ENCODE measurements at regions not wholly inside any gene's neighbourhood (a gene's known extent, or its start where the extent isn't known, plus 50 kb on each side); places are given as distances from the start of the nearest gene placed in this dataset.

GRCh38 chr3:158882445-158882844 is 80.6 kb downstream of the MFSD1 start:
- DNase-seq = no peak
- peaks cover 11% of the 10 kb centered on the region for H3K9me3 Mint-ChIP-seq
- Histone ChIP-seq H3K27me3 (ENCODE audit: control insufficient read depth, insufficient read depth, low read length, poor library complexity, severe bottlenecking) (peaks cover 10% of the 10 kb centered on the region), H3K27ac (ENCODE audit: low read depth, low read length) (no peak overlapping the region), H3K4me3 (ENCODE audit: low read length) (no peak overlapping the region), H3K36me3 (ENCODE audit: control insufficient read depth, insufficient read depth, low read length) (no peaks in the 10 kb centered on the region), H3K9me3 (ENCODE audit: control insufficient read depth, low read length) (peaks cover 7% of the 10 kb centered on the region), H3K4me1 (ENCODE audit: control insufficient read depth, insufficient read depth, low read length) (no peaks in the 10 kb centered on the region), H3K9ac (ENCODE audit: extremely low read depth, low read length, poor library complexity, severe bottlenecking) (no peak overlapping the region)
- H3K4me3 Mint-ChIP-seq = no peak overlapping the region
- no peak overlapping the region for H3K27ac Mint-ChIP-seq
- H3K27me3 Mint-ChIP-seq (ENCODE audit: insufficient read depth) = peaks cover 19% of the 10 kb centered on the region
- no peaks in the 10 kb centered on the region for H3K4me1 Mint-ChIP-seq
- no peaks in the 10 kb centered on the region for H3K36me3 Mint-ChIP-seq (ENCODE audit: low read depth)
- 91 to 100% methylated on average over 3 to 4 of the region's 4 CpGs for whole genome bisulfite sequencing, 2 experiments (ENCODE audit: insufficient coverage in 1 of 2, insufficient read length in 1 of 2)
- no peak for TF ChIP-seq CTCF (conservative IDR thresholded peaks at IDR 0.05)

GRCh38 chr3:158896729-158897128 is 94.9 kb downstream of the MFSD1 start:
- peaks cover 76% of the 10 kb centered on the region for H3K27me3 Mint-ChIP-seq (ENCODE audit: insufficient read depth)
- Histone ChIP-seq H3K9me3 (ENCODE audit: control insufficient read depth, low read length) (no peaks in the 10 kb centered on the region), H3K27ac (ENCODE audit: low read depth, low read length) (no peak overlapping the region), H3K4me3 (ENCODE audit: low read length) (no peak overlapping the region), H3K9ac (ENCODE audit: extremely low read depth, low read length, poor library complexity, severe bottlenecking) (no peak overlapping the region), H3K27me3 (ENCODE audit: control insufficient read depth, insufficient read depth, low read length, poor library complexity, severe bottlenecking) (peaks cover 87% of the 10 kb centered on the region), H3K36me3 (ENCODE audit: control insufficient read depth, insufficient read depth, low read length) (no peaks in the 10 kb centered on the region), H3K4me1 (ENCODE audit: control insufficient read depth, insufficient read depth, low read length) (peaks cover 3% of the 10 kb centered on the region)
- WGBS, 2 experiments (ENCODE audit: insufficient coverage in 1 of 2, insufficient read length in 1 of 2) = 94 to 96% methylated on average over 3 to 6 of the region's 6 CpGs
- no peaks in the 10 kb centered on the region for H3K36me3 Mint-ChIP-seq (ENCODE audit: low read depth)
- no peaks in the 10 kb centered on the region for H3K9me3 Mint-ChIP-seq
- H3K27ac Mint-ChIP-seq = no peak overlapping the region
- DNase-seq = no peak
- no peak for TF ChIP-seq CTCF (conservative IDR thresholded peaks at IDR 0.05)
- no peak overlapping the region for H3K4me3 Mint-ChIP-seq
- peaks cover 5% of the 10 kb centered on the region for H3K4me1 Mint-ChIP-seq

- no peak for DNase-seq
- peaks cover 4% of the 10 kb centered on the region for H3K4me1 Mint-ChIP-seq
- Histone ChIP-seq H3K9ac (ENCODE audit: extremely low read depth, low read length, poor library complexity, severe bottlenecking) (no peak overlapping the region), H3K4me3 (ENCODE audit: low read length) (no peak overlapping the region), H3K9me3 (ENCODE audit: control insufficient read depth, low read length) (no peaks in the 10 kb centered on the region), H3K27ac (ENCODE audit: low read depth, low read length) (no peak overlapping the region), H3K27me3 (ENCODE audit: control insufficient read depth, insufficient read depth, low read length, poor library complexity, severe bottlenecking) (peaks cover 86% of the 10 kb centered on the region), H3K36me3 (ENCODE audit: control insufficient read depth, insufficient read depth, low read length) (no peaks in the 10 kb centered on the region), H3K4me1 (ENCODE audit: control insufficient read depth, insufficient read depth, low read length) (no peaks in the 10 kb centered on the region)
- H3K36me3 Mint-ChIP-seq (ENCODE audit: low read depth) = no peaks in the 10 kb centered on the region
- no peak overlapping the region for H3K27ac Mint-ChIP-seq
- WGBS, 2 experiments (ENCODE audit: insufficient coverage in 1 of 2, insufficient read length in 1 of 2) = 98% methylated on average over 1 of the region's 1 CpG; no CpG with 5 or more reads in 1 of the 2 experiments
- peaks cover 92% of the 10 kb centered on the region for H3K27me3 Mint-ChIP-seq (ENCODE audit: insufficient read depth)
- H3K4me3 Mint-ChIP-seq = no peak overlapping the region
- no peaks in the 10 kb centered on the region for H3K9me3 Mint-ChIP-seq
- no peak for TF ChIP-seq CTCF (conservative IDR thresholded peaks at IDR 0.05)
These were observed 104.9 kb downstream of the MFSD1 start for GRCh38 chr3:158906749-158907148.

All from endodermal cell (in vitro differentiated cells).